CD4-positive, alpha-beta memory T cell (primary cell): ENCODE measurements at regions not wholly inside any gene's neighbourhood (a gene's known extent, or its start where the extent isn't known, plus 50 kb on each side); places are given as distances from the start of the nearest gene placed in this dataset.

Experiments
- CTCF ChIA-PET: fragments of 350-600 bp; sonication (Branson Sonifier 250); formaldehyde crosslinking; loops from one replicate; lab custom pipeline; 2021; ENCODE audit warnings: inconsistent platforms; ENCODE audit not compliant: partially characterized antibody; lab: Charles Lee
- POLR2A ChIA-PET: fragments of 350-600 bp; sonication (Branson Sonifier 250); formaldehyde crosslinking; loops from one replicate; lab custom pipeline; 2021; ENCODE audit not compliant: partially characterized antibody; lab: Charles Lee
- DNase-seq, 5 donors: peaks; one replicate each; pipeline versions ENCODE4 v3.0.0 to v3.0.0-alpha.2; 2020 to 2022; ENCODE audit warnings: mixed read lengths in 1 of 5
- H3K27ac ChIP-seq: one replicate; pipeline ENCODE4 v1.7.0; 2013; ENCODE audit warnings: low read depth, low read length
- H3K27me3 ChIP-seq: 2 replicates; pipeline ENCODE4 v1.7.0; 2013; ENCODE audit warnings: mild to moderate bottlenecking, low read length, moderate library complexity; ENCODE audit not compliant: insufficient read depth
- H3K36me3 ChIP-seq: 2 replicates; pipeline ENCODE4 v1.7.0; 2013; ENCODE audit warnings: mild to moderate bottlenecking, low read length, moderate library complexity; ENCODE audit not compliant: insufficient read depth
- H3K4me1 ChIP-seq: 2 replicates; pipeline ENCODE4 v1.7.0; 2013; ENCODE audit warnings: mild to moderate bottlenecking, low read length, moderate library complexity; ENCODE audit not compliant: insufficient read depth
- H3K4me3 ChIP-seq, 2 donors: one replicate each; pipeline ENCODE4 v1.7.0; 2013; ENCODE audit warnings: low read length in 2 of 2, mild to moderate bottlenecking in 1 of 2
- H3K9me3 ChIP-seq, 2 donors: one replicate each; pipeline ENCODE4 v1.7.0; 2013; ENCODE audit warnings: low read length in 2 of 2, control low read depth in 1 of 2; ENCODE audit not compliant: control insufficient read depth in 1 of 2
- H3K27ac Mint-ChIP-seq, 7 donors: one replicate each; pipeline ENCODE4 v1.8.0; 2020 to 2021; ENCODE audit warnings: mixed read lengths in 7 of 7, mild to moderate bottlenecking in 6 of 7, inconsistent platforms in 3 of 7, moderate library complexity in 3 of 7
- H3K27me3 Mint-ChIP-seq, 2 donors: one replicate each; pipeline ENCODE4 v1.8.0; 2020 to 2021; ENCODE audit warnings: mixed read lengths in 2 of 2
- H3K36me3 Mint-ChIP-seq, 2 donors: one replicate each; pipeline ENCODE4 v1.8.0; 2020 to 2021; ENCODE audit warnings: mixed read lengths in 2 of 2, inconsistent platforms in 1 of 2, mild to moderate bottlenecking in 1 of 2
- H3K4me1 Mint-ChIP-seq, 4 donors: one replicate each; pipeline ENCODE4 v1.8.0; 2020 to 2021; ENCODE audit warnings: mixed read lengths in 4 of 4, mild to moderate bottlenecking in 1 of 4
- H3K4me3 Mint-ChIP-seq, 8 donors: one replicate each; pipeline ENCODE4 v1.8.0; 2020 to 2021; ENCODE audit warnings: mixed read lengths in 8 of 8, mild to moderate bottlenecking in 7 of 8, moderate library complexity in 6 of 8, inconsistent platforms in 3 of 8
- H3K9me3 Mint-ChIP-seq, 8 donors: one replicate each; pipeline ENCODE4 v1.8.0; 2020 to 2021; ENCODE audit warnings: mixed read lengths in 8 of 8, mild to moderate bottlenecking in 5 of 8, inconsistent platforms in 3 of 8, moderate library complexity in 1 of 8
- intact Hi-C: fragments of 100-400 bp; cut with micrococcal nuclease; formaldehyde crosslinking; loops from one replicate; pipeline ENCODE4 v1.15.1; 2023

GRCh38 chr21:30958741-30959140 is 77.4 kb upstream of the KRTAP11-1 start:
- Mint-ChIP-seq H3K27ac (no peak overlapping the region), H3K9me3 (peaks cover 0 to 2% (median 0%) of the 10 kb centered on the region in 8 donors), H3K4me1 (no peaks in the 10 kb centered on the region), H3K4me3 (no peak overlapping the region), H3K27me3 (peaks cover 0 to 8% of the 10 kb centered on the region in 2 donors), H3K36me3 (no peaks in the 10 kb centered on the region)
- POLR2A ChIA-PET = no interaction called here
- no peaks in the 10 kb centered on the region for H3K9me3 ChIP-seq
- no peak overlapping the region for H3K4me3 ChIP-seq
- H3K36me3 ChIP-seq = no peaks in the 10 kb centered on the region
- no peaks in the 10 kb centered on the region for H3K4me1 ChIP-seq
- CTCF ChIA-PET = no interaction called here
- no peak for DNase-seq
- intact Hi-C loops = no loop called here
- no peak overlapping the region for H3K27ac ChIP-seq
- no peaks in the 10 kb centered on the region for H3K27me3 ChIP-seq

- no peak overlapping the region for H3K4me3 Mint-ChIP-seq
- no peak for DNase-seq
- no peak overlapping the region for H3K27ac Mint-ChIP-seq
- Histone ChIP-seq H3K4me3 (no peak overlapping the region), H3K9me3 (no peaks in the 10 kb centered on the region), H3K27ac (no peak overlapping the region), H3K27me3 (no peaks in the 10 kb centered on the region), H3K36me3 (no peaks in the 10 kb centered on the region), H3K4me1 (no peaks in the 10 kb centered on the region)
- ChIA-PET CTCF (no interaction called here), POLR2A (no interaction called here)
- intact Hi-C loops = no loop called here
- H3K9me3 Mint-ChIP-seq = peaks cover 0 to 2% (median 0%) of the 10 kb centered on the region in 8 donors
- no peaks in the 10 kb centered on the region for H3K36me3 Mint-ChIP-seq
- H3K4me1 Mint-ChIP-seq = no peaks in the 10 kb centered on the region
- H3K27me3 Mint-ChIP-seq = peaks cover 0 to 8% of the 10 kb centered on the region in 2 donors
Observed at GRCh38 chr21:30957010-30957409, 75.6 kb upstream of the KRTAP11-1 start.

DNA sequence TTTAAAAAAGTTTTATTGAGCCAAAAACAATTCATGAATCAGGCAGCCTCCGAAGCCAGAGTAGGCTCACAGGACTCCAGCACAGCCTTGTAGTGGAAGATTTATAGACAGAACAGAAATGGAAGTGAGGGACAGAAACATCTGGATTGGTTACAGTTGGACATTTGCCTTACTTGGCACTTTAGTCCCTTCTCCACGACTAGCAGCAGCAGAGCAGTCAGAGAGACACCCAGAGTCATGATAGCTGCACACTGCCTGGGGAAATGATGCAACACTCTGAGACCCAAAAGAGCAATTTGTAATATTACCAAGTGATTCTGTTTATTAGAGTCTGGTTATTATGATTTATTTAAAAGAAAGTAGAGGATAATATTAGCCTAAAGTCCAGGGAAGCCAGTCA is 72.2 kb upstream of the KRTAP11-1 start:
- H3K36me3 Mint-ChIP-seq = no peaks in the 10 kb centered on the region
- H3K27ac Mint-ChIP-seq = no peak overlapping the region
- H3K36me3 ChIP-seq = no peaks in the 10 kb centered on the region
- CTCF ChIA-PET = no interaction called here
- H3K27me3 Mint-ChIP-seq = peaks cover 0 to 9% of the 10 kb centered on the region in 2 donors
- no peaks in the 10 kb centered on the region for H3K9me3 ChIP-seq
- no peaks in the 10 kb centered on the region for H3K4me1 ChIP-seq
- intact Hi-C loops = no loop called here
- no peak overlapping the region for H3K4me3 ChIP-seq
- POLR2A ChIA-PET = no interaction called here
- peaks cover 0 to 2% (median 0%) of the 10 kb centered on the region in 8 donors for H3K9me3 Mint-ChIP-seq
- H3K4me1 Mint-ChIP-seq = no peaks in the 10 kb centered on the region
- no peak for DNase-seq
- no peak overlapping the region for H3K27ac ChIP-seq
- H3K4me3 Mint-ChIP-seq = no peak overlapping the region
- H3K27me3 ChIP-seq = no peaks in the 10 kb centered on the region

- Mint-ChIP-seq H3K4me3 (no peak overlapping the region), H3K27ac (peak overlapping the region in 1 of 7 donors; percentile 62), H3K27me3 (peaks cover 0 to 3% of the 10 kb centered on the region in 2 donors), H3K4me1 (no peaks in the 10 kb centered on the region), H3K36me3 (no peaks in the 10 kb centered on the region), H3K9me3 (no peaks in the 10 kb centered on the region)
- no peaks in the 10 kb centered on the region for H3K36me3 ChIP-seq
- ChIA-PET POLR2A (no interaction called here), CTCF (no interaction called here)
- no peak overlapping the region for H3K4me3 ChIP-seq
- no peak for DNase-seq
- no peaks in the 10 kb centered on the region for H3K4me1 ChIP-seq
- intact Hi-C loops = no loop called here
- no peaks in the 10 kb centered on the region for H3K9me3 ChIP-seq
- H3K27ac ChIP-seq = no peak overlapping the region
- no peaks in the 10 kb centered on the region for H3K27me3 ChIP-seq
Observed at GRCh38 chr21:30947141-30947540, 65.8 kb upstream of the KRTAP11-1 start.

DNA sequence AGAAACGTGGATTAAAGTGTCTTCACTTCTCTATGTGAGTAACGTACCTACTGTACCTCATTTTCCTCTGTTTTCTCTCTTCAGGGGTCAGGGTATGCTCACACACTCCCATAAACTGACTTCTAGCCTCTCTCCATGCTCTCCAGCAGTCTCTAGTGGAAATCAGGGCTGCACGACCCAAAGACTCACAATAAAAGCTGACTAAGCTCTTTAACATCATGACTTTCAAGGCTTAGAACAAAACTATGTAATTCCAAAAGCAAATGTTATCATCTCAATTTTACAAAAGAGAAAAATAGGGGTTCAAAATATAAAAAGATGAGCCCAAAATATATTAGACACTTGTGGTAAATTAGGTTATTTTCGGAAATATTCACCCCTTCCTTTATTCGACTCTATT is 62.5 kb upstream of the KRTAP11-1 start:
- Histone ChIP-seq H3K27me3 (no peaks in the 10 kb centered on the region), H3K4me3 (no peak overlapping the region), H3K9me3 (no peaks in the 10 kb centered on the region), H3K27ac (no peak overlapping the region), H3K4me1 (no peaks in the 10 kb centered on the region), H3K36me3 (no peaks in the 10 kb centered on the region)
- Mint-ChIP-seq H3K9me3 (no peaks in the 10 kb centered on the region), H3K27ac (no peak overlapping the region), H3K4me1 (no peaks in the 10 kb centered on the region), H3K4me3 (no peak overlapping the region), H3K27me3 (peaks cover 0 to 1% of the 10 kb centered on the region in 2 donors), H3K36me3 (no peaks in the 10 kb centered on the region)
- no peak for DNase-seq
- POLR2A ChIA-PET = no interaction called here
- intact Hi-C loops = no loop called here
- CTCF ChIA-PET = interaction anchor here (0.8 kb wide), 1 partner anchor 686 kb away, joined by 3 read pairs; no protein-coding TSS in a partner anchor

- Histone ChIP-seq H3K27me3 (no peaks in the 10 kb centered on the region), H3K9me3 (no peaks in the 10 kb centered on the region), H3K4me1 (no peaks in the 10 kb centered on the region), H3K36me3 (no peaks in the 10 kb centered on the region), H3K27ac (no peak overlapping the region), H3K4me3 (no peak overlapping the region)
- Mint-ChIP-seq H3K27ac (no peak overlapping the region), H3K4me1 (no peaks in the 10 kb centered on the region), H3K36me3 (no peaks in the 10 kb centered on the region), H3K9me3 (no peaks in the 10 kb centered on the region), H3K27me3 (no peaks in the 10 kb centered on the region), H3K4me3 (no peak overlapping the region)
- ChIA-PET POLR2A (no interaction called here), CTCF (interaction anchor here (0.8 kb wide), 1 partner anchor 685 kb away, joined by 3 read pairs; no protein-coding TSS in a partner anchor)
- no peak for DNase-seq
- intact Hi-C loops = no loop called here
Observed at GRCh38 chr21:30943243-30943642, 61.9 kb upstream of the KRTAP11-1 start.

DNA sequence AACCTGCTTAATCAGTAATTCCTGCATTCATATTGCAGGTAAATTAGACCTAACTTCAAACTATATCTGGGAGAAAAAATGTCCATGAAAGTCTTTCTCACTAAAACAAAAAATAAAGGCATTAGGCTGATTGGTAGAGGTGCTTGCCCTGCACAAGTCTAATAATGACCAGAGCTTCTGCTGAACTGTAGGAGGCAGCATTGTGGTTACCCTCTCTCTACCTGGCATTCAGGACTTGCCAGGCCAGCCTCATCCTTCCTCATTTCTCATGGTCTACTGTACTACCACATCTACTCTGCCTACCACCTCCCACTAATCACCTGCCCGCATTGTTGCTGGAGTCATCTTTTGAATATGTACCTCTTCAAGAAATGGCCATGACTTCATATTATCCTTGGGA is 60.8 kb upstream of the KRTAP11-1 start:
- Mint-ChIP-seq H3K36me3 (no peaks in the 10 kb centered on the region), H3K27ac (no peak overlapping the region), H3K27me3 (no peaks in the 10 kb centered on the region), H3K9me3 (peaks cover 0 to 7% (median 2%) of the 10 kb centered on the region in 8 donors), H3K4me3 (no peak overlapping the region), H3K4me1 (no peaks in the 10 kb centered on the region)
- Histone ChIP-seq H3K9me3 (peaks cover 0 to 3% of the 10 kb centered on the region in 2 donors), H3K36me3 (no peaks in the 10 kb centered on the region), H3K27ac (no peak overlapping the region), H3K4me3 (no peak overlapping the region), H3K4me1 (no peaks in the 10 kb centered on the region), H3K27me3 (no peaks in the 10 kb centered on the region)
- CTCF ChIA-PET = no interaction called here
- no peak for DNase-seq
- intact Hi-C loops = no loop called here
- POLR2A ChIA-PET = no interaction called here

DNA sequence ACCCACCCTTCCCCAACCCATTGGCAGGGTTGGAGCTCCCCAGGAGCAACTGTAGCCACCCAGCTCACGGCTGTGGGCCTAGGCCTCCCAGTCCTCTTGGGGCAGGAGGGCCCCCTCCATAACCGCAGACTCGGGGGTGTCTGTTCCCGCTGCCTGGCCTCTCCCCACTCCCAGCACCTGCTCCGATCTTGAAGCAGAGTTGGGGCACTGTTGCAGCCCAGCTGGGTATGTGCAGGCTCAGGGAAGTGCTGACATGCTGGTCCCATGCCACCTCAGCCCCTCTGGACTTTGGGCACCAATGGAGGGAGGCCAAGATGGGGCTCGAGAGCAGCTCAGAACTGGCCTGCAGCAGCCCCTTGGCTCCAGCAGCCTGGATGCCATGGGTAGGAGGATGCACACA is 54.8 kb upstream of the KRTAP11-1 start:
- Mint-ChIP-seq H3K4me1 (no peaks in the 10 kb centered on the region), H3K27ac (no peak overlapping the region), H3K27me3 (no peaks in the 10 kb centered on the region), H3K36me3 (no peaks in the 10 kb centered on the region), H3K9me3 (peaks cover 0 to 12% (median 3%) of the 10 kb centered on the region in 8 donors), H3K4me3 (no peak overlapping the region)
- DNase-seq = no peak
- Histone ChIP-seq H3K4me3 (no peak overlapping the region), H3K36me3 (no peaks in the 10 kb centered on the region), H3K27me3 (no peaks in the 10 kb centered on the region), H3K27ac (no peak overlapping the region), H3K9me3 (peaks cover 0 to 3% of the 10 kb centered on the region in 2 donors), H3K4me1 (no peaks in the 10 kb centered on the region)
- intact Hi-C loops = no loop called here
- POLR2A ChIA-PET = no interaction called here
- CTCF ChIA-PET = no interaction called here
